Astrocyte of the spinal cord (primary cell): ENCODE measurements at regions not wholly inside any gene's neighbourhood (a gene's known extent, or its start where the extent isn't known, plus 50 kb on each side); places are given as distances from the start of the nearest gene placed in this dataset.
A peak's percentile ranks its signal among the peaks of the same experiment; 100 is the strongest.

Source experiments
- DNase-seq: peaks from one replicate; pipeline ENCODE4 v3.0.0; 2011; ENCODE audit warnings: low read depth, low spot score
- H3K4me3 ChIP-seq: 2 replicates; pipeline ENCODE4 v1.5.1; 2011; ENCODE audit warnings: low read depth, mild to moderate bottlenecking, low read length, moderate library complexity
- CTCF ChIP-seq: IDR thresholded peaks from 2 replicates; pipeline ENCODE4 v1.5.1; 2012; ENCODE audit warnings: low read depth, mild to moderate bottlenecking, low read length, inconsistent platforms
- in situ Hi-C: cut with HindIII; loops from 2 replicates; pipeline ENCODE4 v1.10.0; 2017; ENCODE audit warnings: low sequenced_read_pairs

- in situ Hi-C loops = no loop called here
- DNase-seq = no peak
- H3K4me3 ChIP-seq = no peak overlapping the region
- no peak for TF ChIP-seq CTCF
These were observed 1178.0 kb downstream of the SORCS1 start for GRCh38 chr10:105986486-105986885.

GRCh38 chr10:105982735-105983134 lies 1181.8 kb downstream of the SORCS1 start:
- in situ Hi-C loops = no loop called here
- no peak overlapping the region for H3K4me3 ChIP-seq
- TF ChIP-seq CTCF = no peak
- no peak for DNase-seq

GRCh38 chr10:105981679-105982078 lies 1182.8 kb downstream of the SORCS1 start:
- in situ Hi-C loops = no loop called here
- TF ChIP-seq CTCF = no peak
- no peak for DNase-seq
- no peak overlapping the region for H3K4me3 ChIP-seq

GRCh38 chr10:105974803-105975456 lies 1189.6 kb downstream of the SORCS1 start:
- in situ Hi-C loops = no loop called here
- TF ChIP-seq CTCF = peak; percentile 75
- DNase-seq = peak; percentile 37
- H3K4me3 ChIP-seq = peak overlapping the region; percentile 22

- TF ChIP-seq CTCF = no peak
- in situ Hi-C loops = no loop called here
- no peak overlapping the region for H3K4me3 ChIP-seq
- DNase-seq = no peak
These were observed 1190.6 kb downstream of the SORCS1 start for GRCh38 chr10:105973902-105974301.

- in situ Hi-C loops = no loop called here
- TF ChIP-seq CTCF = no peak
- no peak overlapping the region for H3K4me3 ChIP-seq
- no peak for DNase-seq
These were observed 1191.1 kb downstream of the SORCS1 start for GRCh38 chr10:105973360-105973759.
